ENCODE measurements at regions not wholly inside any gene's neighbourhood (a gene's known extent, or its start where the extent isn't known, plus 50 kb on each side); places are given as distances from the start of the nearest gene placed in this dataset.

DNA sequence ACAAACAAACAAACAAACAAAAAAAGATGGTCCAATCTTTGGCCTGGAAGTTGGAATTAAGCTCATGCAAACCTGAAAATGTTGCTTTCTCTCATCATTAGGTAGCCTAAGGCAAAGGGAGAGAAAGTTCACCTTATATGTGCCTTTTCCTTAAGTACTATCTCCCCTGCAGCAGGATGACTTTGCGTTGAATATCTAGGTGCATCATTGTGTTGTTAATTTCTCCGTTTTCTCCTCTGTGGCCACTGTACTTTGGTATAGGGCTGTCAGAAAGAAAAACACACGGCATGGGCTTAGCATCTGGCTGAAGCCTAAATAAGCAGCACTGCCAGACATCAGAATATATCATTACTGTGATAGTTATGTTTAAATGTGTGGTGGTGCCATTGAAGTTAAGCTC is 345.5 kb downstream of the BCAT1 start:
- no peaks in the 10 kb centered on the region for H3K36me3 ChIP-seq (ENCODE audit: insufficient read depth, low read length)
- H2AFZ ChIP-seq (ENCODE audit: low read length): no peak overlapping the region

GRCh38 chr12:24600996-24601395 is 347.9 kb downstream of the BCAT1 start:
- Histone ChIP-seq H3K4me2 (ENCODE audit: low read length) (no peak overlapping the region), H3K9ac (ENCODE audit: low read length) (no peak overlapping the region), H3K4me1 (ENCODE audit: insufficient read depth, low read length, severe bottlenecking) (no peaks in the 10 kb centered on the region), H3K36me3 (ENCODE audit: insufficient read depth, low read length) (no peaks in the 10 kb centered on the region), H3K4me3 (ENCODE audit: low read depth, low read length, poor library complexity, severe bottlenecking) (no peak overlapping the region), H2AFZ (ENCODE audit: low read length) (no peak overlapping the region), H3F3A (ENCODE audit: insufficient read depth, low read length) (no peaks in the 10 kb centered on the region), H3K9me2 (ENCODE audit: low read depth, low read length) (no peaks in the 10 kb centered on the region), H3K27ac (ENCODE audit: low read depth, low read length, poor library complexity, severe bottlenecking) (no peak overlapping the region), H3K27me3 (ENCODE audit: insufficient read depth, low read length) (no peaks in the 10 kb centered on the region; the same call in 1 of the 2 replicates), H3K9me3 (ENCODE audit: low read length) (no peaks in the 10 kb centered on the region), H4K20me1 (ENCODE audit: insufficient read depth, low read length) (no peaks in the 10 kb centered on the region), H3K79me2 (ENCODE audit: insufficient read depth, low read length) (no peaks in the 10 kb centered on the region)
- TF ChIP-seq CTCF (IDR thresholded peaks at IDR 0.05; ENCODE audit: low read length) (no peak), EZH2 (IDR thresholded peaks at IDR 0.05; ENCODE audit: borderline replicate concordance, low read length) (no peak)

More for the DNA sequence above, 345.5 kb downstream of the BCAT1 start:
- H3K27me3 ChIP-seq (ENCODE audit: insufficient read depth, low read length): no peaks in the 10 kb centered on the region; the same call in 1 of the 2 replicates
- H3K9me2 ChIP-seq (ENCODE audit: low read depth, low read length): no peaks in the 10 kb centered on the region
- no peak overlapping the region for H3K4me2 ChIP-seq (ENCODE audit: low read length)
- no peak overlapping the region for H3K4me3 ChIP-seq (ENCODE audit: low read depth, low read length, poor library complexity, severe bottlenecking)
- no peaks in the 10 kb centered on the region for H3K9me3 ChIP-seq (ENCODE audit: low read length)
- TF ChIP-seq CTCF (IDR thresholded peaks at IDR 0.05; ENCODE audit: low read length) (no peak), EZH2 (IDR thresholded peaks at IDR 0.05; ENCODE audit: borderline replicate concordance, low read length) (no peak)
- no peaks in the 10 kb centered on the region for H4K20me1 ChIP-seq (ENCODE audit: insufficient read depth, low read length)
- H3K9ac ChIP-seq (ENCODE audit: low read length): no peak overlapping the region
- H3K79me2 ChIP-seq (ENCODE audit: insufficient read depth, low read length): no peaks in the 10 kb centered on the region
- no peaks in the 10 kb centered on the region for H3F3A ChIP-seq (ENCODE audit: insufficient read depth, low read length)
- H3K27ac ChIP-seq (ENCODE audit: low read depth, low read length, poor library complexity, severe bottlenecking): no peak overlapping the region
- no peaks in the 10 kb centered on the region for H3K4me1 ChIP-seq (ENCODE audit: insufficient read depth, low read length, severe bottlenecking)

DNA sequence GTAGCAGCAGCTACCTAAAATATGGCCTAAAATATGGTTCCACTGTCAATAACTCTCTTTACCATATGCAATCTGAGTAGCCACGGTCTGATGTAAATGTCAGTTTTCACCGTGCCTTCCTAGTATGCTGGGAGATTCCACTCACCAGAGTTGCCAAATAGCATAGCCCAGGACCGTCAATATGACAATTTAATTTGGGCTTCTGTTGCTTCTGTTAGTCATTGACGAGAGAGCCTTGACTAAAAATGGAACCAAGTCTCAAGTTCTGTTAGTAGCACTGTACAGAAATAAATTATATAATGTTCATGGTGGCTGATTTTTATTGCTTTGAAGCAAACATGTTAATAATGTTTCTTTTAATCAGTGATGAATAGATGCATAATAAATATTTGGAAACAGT is 348.4 kb downstream of the BCAT1 start:
- Histone ChIP-seq H3K9ac (ENCODE audit: low read length) (no peak overlapping the region), H2AFZ (ENCODE audit: low read length) (no peak overlapping the region), H3K9me2 (ENCODE audit: low read depth, low read length) (no peaks in the 10 kb centered on the region), H3K27ac (ENCODE audit: low read depth, low read length, poor library complexity, severe bottlenecking) (no peak overlapping the region), H4K20me1 (ENCODE audit: insufficient read depth, low read length) (no peaks in the 10 kb centered on the region), H3K4me2 (ENCODE audit: low read length) (no peak overlapping the region), H3K27me3 (ENCODE audit: insufficient read depth, low read length) (no peaks in the 10 kb centered on the region; the same call in 1 of the 2 replicates), H3K4me3 (ENCODE audit: low read depth, low read length, poor library complexity, severe bottlenecking) (no peak overlapping the region), H3K4me1 (ENCODE audit: insufficient read depth, low read length, severe bottlenecking) (no peaks in the 10 kb centered on the region), H3K79me2 (ENCODE audit: insufficient read depth, low read length) (no peaks in the 10 kb centered on the region), H3F3A (ENCODE audit: insufficient read depth, low read length) (no peaks in the 10 kb centered on the region), H3K9me3 (ENCODE audit: low read length) (no peaks in the 10 kb centered on the region), H3K36me3 (ENCODE audit: insufficient read depth, low read length) (no peaks in the 10 kb centered on the region)
- TF ChIP-seq EZH2 (IDR thresholded peaks at IDR 0.05; ENCODE audit: borderline replicate concordance, low read length) (no peak), CTCF (IDR thresholded peaks at IDR 0.05; ENCODE audit: low read length) (no peak)
